Spinal cord (tissue), 9 donors: ENCODE measurements at regions not wholly inside any gene's neighbourhood (a gene's known extent, or its start where the extent isn't known, plus 50 kb on each side); places are given as distances from the start of the nearest gene placed in this dataset.
A peak's percentile ranks its signal among the peaks of the same experiment; 100 is the strongest.

Experiments used
- DNase-seq, 6 donors: peaks; one replicate each; pipeline versions ENCODE4 v3.0.0 to v3.0.0-alpha.2; 2013 to 2015; ENCODE audit warnings: low spot score in 6 of 6, low read depth in 4 of 6
- H3K27ac ChIP-seq: one replicate; pipeline ENCODE4 v1.5.1; 2013; ENCODE audit warnings: low read depth, low read length, control low read depth
- H3K27me3 ChIP-seq: one replicate; pipeline ENCODE4 v1.6.1; 2013; ENCODE audit warnings: low read length; ENCODE audit not compliant: control insufficient read depth, insufficient read depth
- H3K36me3 ChIP-seq: one replicate; pipeline ENCODE4 v1.6.1; 2013; ENCODE audit warnings: low read length; ENCODE audit not compliant: control insufficient read depth, insufficient read depth
- H3K4me1 ChIP-seq: one replicate; pipeline ENCODE4 v1.6.1; 2013; ENCODE audit warnings: low read length; ENCODE audit not compliant: control insufficient read depth, insufficient read depth
- H3K4me3 ChIP-seq: one replicate; pipeline ENCODE4 v1.5.1; 2013; ENCODE audit warnings: low read depth, low read length, control low read depth
- H3K9me3 ChIP-seq: one replicate; pipeline ENCODE4 v1.6.1; 2013; ENCODE audit warnings: low read length; ENCODE audit not compliant: control insufficient read depth, insufficient read depth
- WGBS: methylation state at CpG from one replicate; pipeline ENCODE4 v1.1.5; 2013; ENCODE audit warnings: missing lambda C conversion rate; ENCODE audit not compliant: insufficient coverage; 5-methylcytosine and 5-hydroxymethylcytosine counted together
- donor health status: healthy.

DNA sequence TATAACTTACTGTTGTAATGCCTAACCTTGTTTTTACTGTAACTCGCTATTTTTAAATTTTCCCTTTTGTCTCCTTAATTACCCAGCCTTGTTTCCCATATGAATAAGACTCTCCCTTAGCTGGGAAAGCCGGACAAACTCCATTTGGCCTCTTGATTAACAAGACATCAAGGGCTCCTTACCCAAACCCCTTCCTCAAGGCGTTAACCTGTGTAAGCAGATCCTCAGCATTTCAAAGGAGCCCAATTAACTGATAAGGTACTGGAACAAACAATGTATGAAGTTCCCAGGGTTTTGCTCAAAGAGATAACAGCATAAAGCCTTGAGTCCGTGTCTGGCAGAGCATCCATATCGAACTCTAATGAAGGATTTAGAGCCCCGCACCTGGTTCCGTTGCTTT lies 66.0 kb upstream of the SIMC1 start:
- DNase-seq: no peak
- 89% methylated on average over 4 of the region's 7 CpGs for WGBS
- no peak overlapping the region for H3K4me3 ChIP-seq
- no peaks in the 10 kb centered on the region for H3K27me3 ChIP-seq
- peaks cover 7% of the 10 kb centered on the region for H3K4me1 ChIP-seq
- no peak overlapping the region for H3K27ac ChIP-seq
- no peaks in the 10 kb centered on the region for H3K36me3 ChIP-seq
- H3K9me3 ChIP-seq: no peaks in the 10 kb centered on the region

DNA sequence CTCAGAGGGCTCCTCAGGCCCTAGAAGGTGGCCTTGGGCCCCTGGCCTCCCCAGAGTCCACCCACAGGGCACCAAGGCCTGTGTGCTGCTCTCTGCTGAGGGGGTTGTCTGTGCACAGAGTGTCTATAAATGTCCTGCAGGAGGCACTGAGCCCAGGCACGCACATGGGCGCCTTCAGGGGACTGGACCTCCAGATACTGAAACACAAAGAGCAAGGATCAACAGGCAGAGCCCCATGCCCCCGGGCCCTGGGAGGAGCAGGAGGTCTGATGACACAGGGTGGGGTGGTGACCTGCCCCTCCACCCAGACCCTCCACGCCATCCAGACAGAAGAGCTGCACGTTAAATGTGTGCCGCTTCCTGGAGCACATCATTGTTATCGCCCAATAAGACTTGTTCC lies 64.6 kb upstream of the SIMC1 start:
- Histone ChIP-seq H3K36me3 (no peaks in the 10 kb centered on the region), H3K4me3 (no peak overlapping the region), H3K27me3 (no peaks in the 10 kb centered on the region), H3K27ac (no peak overlapping the region), H3K4me1 (peaks cover 7% of the 10 kb centered on the region), H3K9me3 (no peaks in the 10 kb centered on the region)
- 73% methylated on average over 6 of the region's 7 CpGs for WGBS
- no peak for DNase-seq

DNA sequence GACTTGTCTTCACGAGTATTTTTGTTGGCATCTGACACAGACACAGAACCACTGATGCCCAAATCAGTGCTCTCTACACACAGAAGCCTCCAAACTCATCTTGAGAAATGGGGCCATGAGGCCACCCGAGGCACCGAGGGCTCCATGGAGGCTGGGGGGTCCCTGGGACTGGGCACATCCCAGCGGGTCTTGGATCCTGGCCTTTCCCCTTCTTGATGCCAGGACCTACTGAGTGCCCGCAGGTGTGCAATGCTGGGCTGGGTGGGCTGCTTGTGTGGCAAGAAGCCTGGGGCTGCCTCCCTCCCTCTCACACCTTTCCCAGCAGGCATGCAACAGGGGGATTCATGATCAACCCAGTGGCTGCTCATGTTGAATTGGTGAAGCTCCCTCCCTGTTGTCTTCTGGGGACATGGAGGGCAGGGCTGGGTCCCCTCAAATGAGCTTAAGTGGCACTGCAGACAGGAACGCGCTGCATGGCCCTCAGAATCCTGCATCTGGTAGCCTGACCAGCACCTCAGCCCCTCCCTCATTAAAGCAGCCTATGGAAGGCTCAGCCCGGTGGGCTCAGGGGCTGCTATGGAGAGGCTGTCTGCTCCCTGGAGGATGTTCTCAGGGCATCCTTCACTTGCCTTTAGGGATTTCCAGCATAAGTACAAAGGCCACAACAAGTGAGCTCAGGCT lies 63.7 kb upstream of the SIMC1 start:
- no peak overlapping the region for H3K27ac ChIP-seq
- H3K27me3 ChIP-seq: no peaks in the 10 kb centered on the region
- DNase-seq: no peak
- H3K36me3 ChIP-seq: no peaks in the 10 kb centered on the region
- H3K4me1 ChIP-seq: peaks cover 7% of the 10 kb centered on the region
- 89% methylated on average over 5 of the region's 8 CpGs for WGBS
- no peak overlapping the region for H3K4me3 ChIP-seq
- H3K9me3 ChIP-seq: no peaks in the 10 kb centered on the region

DNA sequence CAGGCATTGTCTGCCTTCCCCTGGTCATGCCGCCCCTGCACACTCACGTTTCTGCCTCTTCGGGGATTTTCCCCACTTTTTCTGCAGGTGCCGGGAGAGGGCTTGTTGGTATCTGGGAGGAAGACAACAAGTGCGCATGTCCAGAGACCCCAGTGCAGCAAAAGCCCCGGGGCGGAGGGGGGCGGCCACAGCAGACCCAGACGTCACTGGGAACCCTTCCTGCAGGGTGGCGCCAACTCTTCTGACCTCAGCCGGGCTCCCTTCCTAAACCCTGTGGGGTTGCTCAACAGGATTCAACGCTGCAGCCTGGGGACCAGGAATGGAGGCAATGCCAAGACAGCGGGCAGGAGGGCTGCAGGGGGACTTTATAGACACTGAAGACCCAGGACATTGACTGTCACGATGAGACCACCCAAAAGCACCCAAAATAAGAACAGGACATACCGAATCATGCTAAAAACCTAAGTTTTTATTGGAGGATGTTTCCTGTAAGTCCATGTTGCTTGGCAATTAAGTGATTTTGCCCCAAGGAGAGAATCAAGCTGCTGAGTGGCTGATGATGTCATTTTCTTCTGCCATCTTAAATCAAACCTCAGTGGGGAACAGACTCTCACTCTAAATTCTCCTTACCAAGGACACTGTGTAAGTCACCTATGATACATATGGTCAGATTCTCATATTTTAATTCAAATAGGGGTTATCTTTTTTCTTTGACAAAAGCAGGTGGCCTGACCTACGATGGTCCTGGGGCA lies 62.9 kb upstream of the SIMC1 start:
- no peaks in the 10 kb centered on the region for H3K27me3 ChIP-seq
- H3K9me3 ChIP-seq: no peaks in the 10 kb centered on the region
- no peak for DNase-seq
- H3K4me3 ChIP-seq: no peak overlapping the region
- no peaks in the 10 kb centered on the region for H3K36me3 ChIP-seq
- WGBS: 77% methylated on average over 8 of the region's 16 CpGs
- no peak overlapping the region for H3K27ac ChIP-seq
- H3K4me1 ChIP-seq: peaks cover 7% of the 10 kb centered on the region

DNA sequence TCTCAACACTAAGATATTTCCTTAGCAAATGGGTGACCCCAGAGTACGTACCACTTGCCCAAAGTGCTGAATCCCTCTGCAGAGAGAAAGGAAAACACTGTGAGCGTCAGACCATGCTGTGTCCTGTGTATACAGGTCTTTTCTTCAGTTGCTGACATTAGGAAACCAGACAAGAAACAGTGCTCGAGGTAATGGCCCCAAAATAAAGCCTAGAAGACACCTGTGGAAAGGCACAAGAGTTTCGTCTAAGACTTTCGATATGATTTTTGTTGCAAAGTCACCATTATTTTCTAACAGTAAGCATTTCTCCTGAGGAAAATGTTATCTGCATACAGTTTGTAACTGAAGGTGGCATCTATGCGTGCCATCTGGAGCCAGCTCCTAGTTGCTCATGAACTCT lies 62.0 kb upstream of the SIMC1 start:
- DNase-seq: no peak
- Histone ChIP-seq H3K27ac (no peak overlapping the region), H3K4me3 (no peak overlapping the region), H3K36me3 (no peaks in the 10 kb centered on the region), H3K27me3 (no peaks in the 10 kb centered on the region), H3K9me3 (no peaks in the 10 kb centered on the region), H3K4me1 (peaks cover 11% of the 10 kb centered on the region)
- WGBS: 82% methylated on average over 3 of the region's 6 CpGs

DNA sequence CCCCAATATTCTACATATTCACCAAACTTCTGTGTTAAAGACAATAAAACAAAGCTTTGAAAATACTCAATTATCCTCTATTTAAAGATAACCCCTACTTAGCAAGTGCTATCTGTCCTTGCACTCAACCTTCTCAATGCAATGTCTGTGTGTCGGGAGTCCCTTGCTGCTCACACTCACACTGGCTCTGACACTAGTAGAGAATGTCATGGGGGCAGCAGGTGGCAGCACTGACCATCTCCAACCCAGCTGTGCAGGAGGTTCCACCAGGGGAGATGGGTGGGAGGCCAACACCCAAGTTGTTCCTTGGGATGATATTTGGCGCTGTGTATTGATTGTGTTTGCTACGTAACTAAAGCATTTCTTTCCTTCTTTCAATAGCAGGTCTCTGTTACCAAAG lies 59.4 kb upstream of the SIMC1 start:
- Histone ChIP-seq H3K27ac (no peak overlapping the region), H3K4me1 (peaks cover 8% of the 10 kb centered on the region), H3K9me3 (no peaks in the 10 kb centered on the region), H3K27me3 (no peaks in the 10 kb centered on the region), H3K4me3 (no peak overlapping the region), H3K36me3 (no peaks in the 10 kb centered on the region)
- no CpG with 5 or more reads among the region's 3 CpGs for WGBS
- DNase-seq: no peak

DNA sequence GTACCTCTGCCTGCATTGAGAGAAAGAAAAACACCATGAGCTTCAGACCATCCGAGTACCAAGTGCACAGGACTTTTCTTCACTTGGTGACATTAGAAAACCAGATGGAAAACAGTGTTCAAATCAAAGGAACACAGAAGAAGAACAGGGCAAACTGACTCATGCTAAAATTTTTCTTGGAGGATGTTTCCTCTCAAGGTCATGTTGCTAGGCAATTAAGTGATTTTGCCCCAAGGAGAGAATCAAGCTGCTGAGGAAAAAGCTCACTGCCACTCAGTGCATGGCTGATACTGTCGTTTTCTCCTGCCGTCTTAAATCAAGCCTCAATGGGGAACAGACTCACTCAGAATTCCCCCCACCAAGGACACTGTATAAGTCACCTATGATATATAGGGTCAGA lies 57.9 kb upstream of the SIMC1 start:
- Histone ChIP-seq H3K9me3 (no peaks in the 10 kb centered on the region), H3K4me1 (peaks cover 8% of the 10 kb centered on the region), H3K4me3 (no peak overlapping the region), H3K27ac (no peak overlapping the region), H3K36me3 (no peaks in the 10 kb centered on the region), H3K27me3 (no peaks in the 10 kb centered on the region)
- WGBS: no CpG with 5 or more reads among the region's 3 CpGs
- DNase-seq: peak in 1 of 6 donors; percentile 36

DNA sequence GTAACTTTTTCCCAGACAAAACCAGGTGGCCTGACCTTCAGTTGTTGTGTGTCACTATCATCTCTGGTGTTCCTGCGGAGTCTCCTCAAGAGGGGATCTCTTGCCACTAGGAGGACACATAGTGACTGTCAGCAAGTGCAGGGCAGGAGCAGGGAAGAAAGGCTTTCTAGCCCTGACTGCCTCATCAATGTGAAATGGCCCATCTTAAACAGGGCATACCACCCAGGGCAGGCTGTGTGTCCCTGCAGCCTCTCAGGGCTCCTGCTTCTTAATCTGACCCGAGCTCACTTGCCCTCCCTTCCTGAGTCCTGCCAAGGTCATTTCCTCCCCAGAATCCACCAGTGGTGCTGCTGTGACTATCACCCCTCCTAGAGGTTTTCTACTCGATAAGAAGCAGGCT lies 57.4 kb upstream of the SIMC1 start:
- peaks cover 8% of the 10 kb centered on the region for H3K4me1 ChIP-seq
- no peaks in the 10 kb centered on the region for H3K27me3 ChIP-seq
- H3K4me3 ChIP-seq: no peak overlapping the region
- no peaks in the 10 kb centered on the region for H3K36me3 ChIP-seq
- 70% methylated on average over 2 of the region's 3 CpGs for WGBS
- H3K27ac ChIP-seq: no peak overlapping the region
- no peak for DNase-seq
- no peaks in the 10 kb centered on the region for H3K9me3 ChIP-seq

DNA sequence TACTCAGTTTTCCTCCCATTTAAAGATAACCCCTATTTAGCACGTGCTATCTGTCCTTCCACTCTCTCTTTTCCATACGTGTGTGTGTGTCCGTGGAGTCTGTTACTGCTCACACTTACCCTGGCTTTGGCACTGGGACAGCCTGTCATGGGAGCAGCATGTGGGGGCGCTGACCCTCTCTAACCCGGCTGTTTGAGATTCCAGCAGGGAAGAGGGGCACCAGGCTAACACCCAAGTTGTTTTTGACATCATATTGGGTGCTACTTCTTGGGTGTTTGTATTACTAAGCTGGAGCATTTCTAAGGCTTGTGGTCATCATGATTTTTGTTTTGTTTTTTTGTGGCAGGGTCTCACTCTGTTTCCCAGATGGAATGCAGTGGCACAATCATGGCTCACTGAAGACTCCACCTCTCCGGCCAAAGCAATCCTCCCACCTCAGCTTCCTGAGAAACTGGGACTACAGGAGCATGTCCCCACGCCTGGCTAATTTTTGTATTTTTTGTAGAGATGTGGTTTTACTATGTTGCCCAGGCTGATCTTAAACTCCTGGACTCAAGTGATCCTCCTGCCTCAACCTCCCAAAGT lies 56.9 kb upstream of the SIMC1 start:
- Histone ChIP-seq H3K9me3 (no peaks in the 10 kb centered on the region), H3K36me3 (no peaks in the 10 kb centered on the region), H3K4me3 (no peak overlapping the region), H3K27ac (no peak overlapping the region), H3K4me1 (peaks cover 8% of the 10 kb centered on the region), H3K27me3 (no peaks in the 10 kb centered on the region)
- no peak for DNase-seq
- WGBS: 89% methylated on average over 4 of the region's 7 CpGs
